CD14-positive monocyte (primary cell): ENCODE measurements at regions not wholly inside any gene's neighbourhood (a gene's known extent, or its start where the extent isn't known, plus 50 kb on each side); places are given as distances from the start of the nearest gene placed in this dataset.

Experiments used
- DNase-seq, 3 donors: peaks; one replicate each; pipeline ENCODE4 v3.0.0-alpha.2; 2011 to 2022
- H2AFZ ChIP-seq: 2 replicates; pipeline ENCODE4 v1.6.0; 2012; ENCODE audit warnings: mild to moderate bottlenecking, low read depth, low read length, inconsistent platforms; ENCODE audit not compliant: insufficient read depth, poor library complexity, severe bottlenecking
- H3K27ac ChIP-seq, 2 donors: 1 replicate in 1 of 2; 2 replicates in 1 of 2; pipeline ENCODE4 v1.5.1; 2012 to 2013; ENCODE audit warnings: low read length in 2 of 2, control low read depth in 1 of 2, inconsistent platforms in 1 of 2, low read depth in 1 of 2, mild to moderate bottlenecking in 1 of 2
- H3K27me3 ChIP-seq, 2 donors: one replicate each; pipeline versions ENCODE4 v1.6.0 to v1.6.1; 2011 to 2013; ENCODE audit warnings: low read length in 2 of 2; ENCODE audit not compliant: control insufficient read depth in 2 of 2, insufficient read depth in 2 of 2
- H3K36me3 ChIP-seq, 2 donors: replicated peaks in 1 of 2; 1 replicate in 1 of 2; 2 replicates in 1 of 2; pipeline versions ENCODE4 v1.5.1 to v1.6.1; 2012 to 2013; ENCODE audit warnings: low read length in 2 of 2, control low read depth in 1 of 2, inconsistent platforms in 1 of 2, mild to moderate bottlenecking in 1 of 2; ENCODE audit not compliant: insufficient read depth in 2 of 2, control insufficient read depth in 1 of 2
- H3K4me1 ChIP-seq, 2 donors: 1 replicate in 1 of 2; 2 replicates in 1 of 2; pipeline versions ENCODE4 v1.5.1 to v1.6.1; 2012 to 2013; ENCODE audit warnings: low read length in 2 of 2, control low read depth in 1 of 2, inconsistent platforms in 1 of 2, mild to moderate bottlenecking in 1 of 2, moderate library complexity in 1 of 2; ENCODE audit not compliant: insufficient read depth in 2 of 2, control insufficient read depth in 1 of 2
- H3K4me2 ChIP-seq: replicated peaks from 2 replicates; pipeline ENCODE3; 2012; ENCODE audit warnings: low read length, moderate library complexity, mild to moderate bottlenecking; ENCODE audit not compliant: poor library complexity, severe bottlenecking; ENCODE audit errors: extremely low read depth
- H3K4me3 ChIP-seq, 3 experiments: fragments of 200-600 bp in 1 of 3; sonication (generic) in 1 of 3; replicated peaks in 1 of 3; 1 replicate in 2 of 3; 2 replicates in 1 of 3; pipeline ENCODE4 v1.5.1; 2011 to 2013; ENCODE audit warnings: low read length in 3 of 3, mild to moderate bottlenecking in 3 of 3, control low read depth in 2 of 3, low read depth in 2 of 3, inconsistent platforms in 1 of 3, moderate library complexity in 1 of 3
- H3K79me2 ChIP-seq: 2 replicates; pipeline ENCODE4 v1.6.0; 2012; ENCODE audit warnings: mild to moderate bottlenecking, control low read depth, inconsistent platforms, low read length, moderate library complexity; ENCODE audit not compliant: insufficient read depth
- H3K9ac ChIP-seq: 2 replicates; pipeline ENCODE4 v1.6.0; 2017; ENCODE audit warnings: low read length, mild to moderate bottlenecking; ENCODE audit not compliant: insufficient read depth, poor library complexity, severe bottlenecking
- H3K9me3 ChIP-seq, 2 donors: replicated peaks in 1 of 2; 1 replicate in 1 of 2; 2 replicates in 1 of 2; pipeline versions ENCODE4 v1.5.1 to v1.6.1; 2012 to 2013; ENCODE audit warnings: low read length in 2 of 2, control low read depth in 1 of 2; ENCODE audit not compliant: control insufficient read depth in 1 of 2, insufficient read depth in 1 of 2
- H4K20me1 ChIP-seq: 2 replicates; pipeline ENCODE4 v1.6.0; 2012; ENCODE audit warnings: mild to moderate bottlenecking, low read length, control low read depth, moderate library complexity; ENCODE audit not compliant: insufficient read depth
- H3K27ac Mint-ChIP-seq, 7 donors: one replicate each; pipeline ENCODE4 v1.8.0; 2020; ENCODE audit warnings: mild to moderate bottlenecking in 7 of 7, mixed read lengths in 7 of 7, moderate library complexity in 6 of 7, inconsistent platforms in 2 of 7
- H3K27me3 Mint-ChIP-seq, 3 donors: one replicate each; pipeline ENCODE4 v1.8.0; 2021 to 2022; ENCODE audit warnings: low read depth in 3 of 3, mild to moderate bottlenecking in 3 of 3, mixed read lengths in 3 of 3, moderate library complexity in 3 of 3, inconsistent platforms in 1 of 3
- H3K36me3 Mint-ChIP-seq, 2 donors: one replicate each; pipeline ENCODE4 v1.8.0; 2020; ENCODE audit warnings: mixed read lengths in 2 of 2, inconsistent platforms in 1 of 2, mild to moderate bottlenecking in 1 of 2
- H3K4me1 Mint-ChIP-seq: one replicate; pipeline ENCODE4 v1.8.0; 2020; ENCODE audit warnings: mild to moderate bottlenecking, mixed read lengths
- H3K4me3 Mint-ChIP-seq, 2 donors: one replicate each; pipeline ENCODE4 v1.8.0; 2020; ENCODE audit warnings: mild to moderate bottlenecking in 2 of 2, mixed read lengths in 2 of 2, moderate library complexity in 1 of 2
- H3K9me3 Mint-ChIP-seq, 7 donors: one replicate each; pipeline ENCODE4 v1.8.0; 2020 to 2022; ENCODE audit warnings: mixed read lengths in 7 of 7, mild to moderate bottlenecking in 6 of 7, moderate library complexity in 6 of 7, inconsistent platforms in 2 of 7
- CTCF ChIP-seq: fragments of 200-600 bp; IDR thresholded peaks from one replicate; pipeline ENCODE4 v1.8.0; 2022; ENCODE audit warnings: antibody characterized with exemption, mild to moderate bottlenecking
- WGBS: methylation state at CpG from one replicate; pipeline ENCODE4 v1.1.5; 2013; ENCODE audit warnings: missing lambda C conversion rate; ENCODE audit not compliant: insufficient coverage; 5-methylcytosine and 5-hydroxymethylcytosine counted together
- intact Hi-C, 2 donors: fragments of 100-400 bp; cut with micrococcal nuclease; formaldehyde crosslinking; loops; one replicate each; pipeline versions ENCODE4 v1.15.0 to v1.15.1; 2023

GRCh38 chr3:110139048-110139447 lies 801.7 kb upstream of the DPPA4 start:
- H3K4me1 ChIP-seq: no peaks in the 10 kb centered on the region
- no peaks in the 10 kb centered on the region for H4K20me1 ChIP-seq
- H3K27ac ChIP-seq: no peak overlapping the region
- H3K36me3 ChIP-seq: no peaks in the 10 kb centered on the region
- Mint-ChIP-seq H3K9me3 (peaks cover 4 to 17% (median 10%) of the 10 kb centered on the region in 7 donors), H3K4me1 (no peaks in the 10 kb centered on the region), H3K4me3 (no peak overlapping the region), H3K36me3 (no peaks in the 10 kb centered on the region), H3K27me3 (no peaks in the 10 kb centered on the region), H3K27ac (no peak overlapping the region)
- no peak for TF ChIP-seq CTCF
- H3K9me3 ChIP-seq: peaks cover 6 to 18% of the 10 kb centered on the region in 2 donors
- no peak overlapping the region for H3K4me3 ChIP-seq
- no peaks in the 10 kb centered on the region for H3K27me3 ChIP-seq
- H3K4me2 ChIP-seq: no peak overlapping the region
- no peak for DNase-seq
- no peak overlapping the region for H3K9ac ChIP-seq
- H3K79me2 ChIP-seq: no peaks in the 10 kb centered on the region
- WGBS: no CpG with 5 or more reads among the region's 4 CpGs
- no peak overlapping the region for H2AFZ ChIP-seq
- intact Hi-C loops: no loop called here

GRCh38 chr3:110139821-110140220 lies 802.5 kb upstream of the DPPA4 start:
- no peak overlapping the region for H2AFZ ChIP-seq
- H3K4me3 ChIP-seq: no peak overlapping the region
- Mint-ChIP-seq H3K27ac (no peak overlapping the region), H3K4me3 (no peak overlapping the region), H3K27me3 (no peaks in the 10 kb centered on the region), H3K36me3 (no peaks in the 10 kb centered on the region), H3K4me1 (no peaks in the 10 kb centered on the region), H3K9me3 (peaks cover 3 to 12% (median 8%) of the 10 kb centered on the region in 7 donors)
- H3K4me2 ChIP-seq: no peak overlapping the region
- H3K4me1 ChIP-seq: no peaks in the 10 kb centered on the region
- H3K36me3 ChIP-seq: no peaks in the 10 kb centered on the region
- H4K20me1 ChIP-seq: no peaks in the 10 kb centered on the region
- intact Hi-C loops: no loop called here
- no peak overlapping the region for H3K9ac ChIP-seq
- no peak overlapping the region for H3K27ac ChIP-seq
- DNase-seq: no peak
- TF ChIP-seq CTCF: no peak
- WGBS: no CpG with 5 or more reads among the region's 2 CpGs
- no peaks in the 10 kb centered on the region for H3K79me2 ChIP-seq
- peaks cover 6 to 12% of the 10 kb centered on the region in 2 donors for H3K9me3 ChIP-seq
- H3K27me3 ChIP-seq: no peaks in the 10 kb centered on the region
